MM.1S (cell line): ENCODE measurements at regions not wholly inside any gene's neighbourhood (a gene's known extent, or its start where the extent isn't known, plus 50 kb on each side); places are given as distances from the start of the nearest gene placed in this dataset.

ENCODE experiments used
- DNase-seq: peaks from one replicate; pipeline ENCODE4 v3.0.0-alpha.2; 2015
- H2AFZ ChIP-seq: fragments of 300-600 bp; sonication (generic); 2 replicates; pipeline ENCODE4 v1.6.0; 2016; ENCODE audit warnings: antibody characterized with exemption, low read length
- H3F3A ChIP-seq: fragments of 300-600 bp; sonication (generic); 2 replicates; pipeline ENCODE4 v1.6.1; 2016; ENCODE audit warnings: mild to moderate bottlenecking, antibody characterized with exemption, low read length, moderate library complexity, mixed read lengths; ENCODE audit not compliant: insufficient read depth
- H3K27ac ChIP-seq: fragments of 300-600 bp; sonication (generic); 2 replicates; pipeline ENCODE4 v1.5.1; 2016; ENCODE audit warnings: mild to moderate bottlenecking, low read length
- H3K27me3 ChIP-seq: fragments of 300-600 bp; sonication (generic); replicated peaks from 2 replicates; pipeline ENCODE4 v1.6.0; 2016; ENCODE audit warnings: low read length; ENCODE audit not compliant: insufficient read depth
- H3K36me3 ChIP-seq: fragments of 300-600 bp; sonication (generic); replicated peaks from 2 replicates; pipeline ENCODE4 v1.6.1; 2016; ENCODE audit warnings: mild to moderate bottlenecking, low read length, mixed read lengths; ENCODE audit not compliant: insufficient read depth
- H3K4me1 ChIP-seq: fragments of 300-600 bp; sonication (generic); 2 replicates; pipeline ENCODE4 v1.6.1; 2016; ENCODE audit warnings: low read length, mixed read lengths
- H3K4me2 ChIP-seq: fragments of 300-600 bp; sonication (generic); 2 replicates; pipeline ENCODE4 v1.6.0; 2016; ENCODE audit warnings: low read depth, low read length
- H3K4me3 ChIP-seq: fragments of 300-600 bp; sonication (generic); 2 replicates; pipeline ENCODE4 v1.5.1; 2016; ENCODE audit warnings: low read length, mixed read lengths
- H3K79me2 ChIP-seq: fragments of 300-600 bp; sonication (generic); 2 replicates; pipeline ENCODE4 v1.6.1; 2016; ENCODE audit warnings: mixed run types, low read length, mixed read lengths
- H3K9ac ChIP-seq: fragments of 300-600 bp; sonication (generic); 2 replicates; pipeline ENCODE4 v1.6.1; 2016; ENCODE audit warnings: low read length, mixed read lengths
- H3K9me2 ChIP-seq: fragments of 300-600 bp; sonication (generic); replicated peaks from 2 replicates; pipeline ENCODE4 v1.6.1; 2016; ENCODE audit warnings: mild to moderate bottlenecking, low read length, mixed read lengths; ENCODE audit not compliant: insufficient read depth
- H3K9me3 ChIP-seq: fragments of 300-600 bp; sonication (generic); replicated peaks from 2 replicates; pipeline ENCODE4 v1.6.1; 2016; ENCODE audit warnings: mild to moderate bottlenecking, low read length, mixed read lengths; ENCODE audit not compliant: insufficient read depth
- H4K20me1 ChIP-seq: fragments of 300-600 bp; sonication (generic); 2 replicates; pipeline ENCODE4 v1.6.1; 2016; ENCODE audit warnings: mild to moderate bottlenecking, low read length, moderate library complexity, mixed read lengths; ENCODE audit not compliant: insufficient read depth
- CTCF ChIP-seq: fragments of 300-600 bp; sonication (generic); IDR thresholded peaks from 2 replicates; pipeline ENCODE4 v1.5.1; 2016; ENCODE audit warnings: antibody characterized with exemption, low read length, mixed read lengths
- EZH2 ChIP-seq: fragments of 300-600 bp; sonication (generic); optimal IDR thresholded peaks from 2 replicates; pipeline ENCODE3; 2017; ENCODE audit warnings: low read depth, mild to moderate bottlenecking, antibody characterized with exemption, low read length, mixed read lengths
- EZH2phosphoT487 ChIP-seq: fragments of 300-600 bp; sonication (generic); IDR thresholded peaks from 2 replicates; pipeline ENCODE4 v1.6.1; 2018; ENCODE audit warnings: antibody characterized with exemption, low read length

- H3K9me3 ChIP-seq, result no peaks in the 10 kb centered on the region
- no peaks in the 10 kb centered on the region for H3K9me2 ChIP-seq
- H3K4me3 ChIP-seq, result no peak overlapping the region
- H2AFZ ChIP-seq, result no peak overlapping the region
- DNase-seq, result no peak
- no peaks in the 10 kb centered on the region for H3K27me3 ChIP-seq
- H3K27ac ChIP-seq, result no peak overlapping the region
- no peaks in the 10 kb centered on the region for H3K4me1 ChIP-seq
- TF ChIP-seq EZH2, result no peak
- no peak for TF ChIP-seq EZH2phosphoT487
- no peak for TF ChIP-seq CTCF
- no peaks in the 10 kb centered on the region for H4K20me1 ChIP-seq
- H3K36me3 ChIP-seq, result no peaks in the 10 kb centered on the region
- no peak overlapping the region for H3K4me2 ChIP-seq
- no peak overlapping the region for H3K9ac ChIP-seq
- H3F3A ChIP-seq, result no peaks in the 10 kb centered on the region
- no peaks in the 10 kb centered on the region for H3K79me2 ChIP-seq
Measured at GRCh38 chr14:65290830-65291229, 121.7 kb upstream of the FUT8 start.

- no peaks in the 10 kb centered on the region for H3K79me2 ChIP-seq
- H3K4me3 ChIP-seq, result no peak overlapping the region
- no peak overlapping the region for H3K27ac ChIP-seq
- H3K4me1 ChIP-seq, result no peaks in the 10 kb centered on the region
- H3K4me2 ChIP-seq, result no peak overlapping the region
- no peaks in the 10 kb centered on the region for H3K36me3 ChIP-seq
- no peaks in the 10 kb centered on the region for H3K27me3 ChIP-seq
- H3K9me3 ChIP-seq, result no peaks in the 10 kb centered on the region
- H3K9ac ChIP-seq, result no peak overlapping the region
- no peak for DNase-seq
- no peaks in the 10 kb centered on the region for H3K9me2 ChIP-seq
- H4K20me1 ChIP-seq, result no peaks in the 10 kb centered on the region
- TF ChIP-seq CTCF (no peak), EZH2phosphoT487 (no peak), EZH2 (no peak)
- H3F3A ChIP-seq, result no peaks in the 10 kb centered on the region
- no peak overlapping the region for H2AFZ ChIP-seq
Measured at GRCh38 chr14:65291531-65291930, 121.0 kb upstream of the FUT8 start.

GRCh38 chr14:65294816-65295215 lies 117.7 kb upstream of the FUT8 start:
- no peaks in the 10 kb centered on the region for H4K20me1 ChIP-seq
- TF ChIP-seq EZH2phosphoT487, result no peak
- TF ChIP-seq EZH2, result no peak
- TF ChIP-seq CTCF, result no peak
- no peaks in the 10 kb centered on the region for H3K9me2 ChIP-seq
- H3K4me3 ChIP-seq, result no peak overlapping the region
- H3K9me3 ChIP-seq, result no peaks in the 10 kb centered on the region
- DNase-seq, result no peak
- no peaks in the 10 kb centered on the region for H3K27me3 ChIP-seq
- no peak overlapping the region for H2AFZ ChIP-seq
- H3K9ac ChIP-seq, result no peak overlapping the region
- no peaks in the 10 kb centered on the region for H3K79me2 ChIP-seq
- H3K36me3 ChIP-seq, result no peaks in the 10 kb centered on the region
- no peak overlapping the region for H3K4me2 ChIP-seq
- no peak overlapping the region for H3K27ac ChIP-seq
- peaks cover 5% of the 10 kb centered on the region; the same call in 1 of the 2 replicates for H3K4me1 ChIP-seq
- H3F3A ChIP-seq, result no peaks in the 10 kb centered on the region
